PC-9 (cell line): ENCODE measurements at regions not wholly inside any gene's neighbourhood (a gene's known extent, or its start where the extent isn't known, plus 50 kb on each side); places are given as distances from the start of the nearest gene placed in this dataset.

Experiments
- BruUV-seq: library from RNA; stranded (reverse); fragments of 400-500 nt; replicated peaks from 2 replicates; lab custom pipeline; 2021; lab: Mats Ljungman, UMichigan
- CTCF ChIA-PET: fragments of 300-600 bp; sonication (Branson Sonifier 250); formaldehyde crosslinking; loops from one replicate; lab custom pipeline; 2022; ENCODE audit warnings: antibody characterized with exemption; lab: Charles Lee
- POLR2A ChIA-PET: fragments of 300-600 bp; sonication (Branson Sonifier 250); formaldehyde crosslinking; loops from one replicate; lab custom pipeline; 2022; ENCODE audit warnings: antibody characterized with exemption; ENCODE audit not compliant: unreplicated experiment; lab: Charles Lee
- DNase-seq, 2 experiments: peaks; one replicate each; pipeline versions ENCODE4 v3.0.0 to v3.0.0-alpha.2; 2015 to 2022; ENCODE audit warnings: mixed read lengths in 1 of 2
- H2AFZ ChIP-seq: fragments of 200-600 bp; sonication (generic); 2 replicates; pipeline ENCODE4 v1.8.1; 2017; ENCODE audit warnings: antibody characterized with exemption
- H3F3A ChIP-seq: fragments of 200-600 bp; sonication (generic); 2 replicates; pipeline ENCODE4 v1.8.1; 2017; ENCODE audit warnings: antibody characterized with exemption, mild to moderate bottlenecking, low read depth; ENCODE audit not compliant: insufficient read depth
- H3K27ac ChIP-seq: fragments of 200-600 bp; sonication (generic); 2 replicates; pipeline ENCODE4 v1.6.1; 2016; ENCODE audit warnings: mixed run types
- H3K27me3 ChIP-seq: fragments of 200-600 bp; sonication (generic); 2 replicates; pipeline ENCODE4 v1.6.1; 2016; ENCODE audit warnings: low read depth, mixed run types; ENCODE audit not compliant: insufficient read depth
- H3K36me3 ChIP-seq: fragments of 200-600 bp; sonication (generic); 2 replicates; pipeline ENCODE4 v1.6.1; 2016; ENCODE audit warnings: low read depth, mixed run types
- H3K4me1 ChIP-seq: fragments of 200-600 bp; sonication (generic); replicated peaks from 2 replicates; pipeline ENCODE4 v1.6.1; 2016; ENCODE audit warnings: mixed run types; ENCODE audit not compliant: insufficient read depth
- H3K4me2 ChIP-seq: fragments of 200-600 bp; sonication (generic); 2 replicates; pipeline ENCODE4 v1.6.1; 2017; ENCODE audit warnings: mixed run types
- H3K4me3 ChIP-seq: fragments of 200-600 bp; sonication (generic); 2 replicates; pipeline ENCODE4 v1.6.1; 2016; ENCODE audit warnings: mixed run types
- H3K79me2 ChIP-seq: fragments of 200-600 bp; sonication (generic); 2 replicates; pipeline ENCODE4 v1.6.1; 2017; ENCODE audit warnings: low read depth, mixed run types
- H3K9me2 ChIP-seq: fragments of 200-600 bp; sonication (generic); 2 replicates; pipeline ENCODE4 v1.8.1; 2017; ENCODE audit warnings: mild to moderate bottlenecking; ENCODE audit not compliant: insufficient read depth
- H3K9me3 ChIP-seq: fragments of 200-600 bp; sonication (generic); 2 replicates; pipeline ENCODE4 v1.8.1; 2016; ENCODE audit warnings: low read depth; ENCODE audit not compliant: insufficient read depth
- H4K20me1 ChIP-seq: fragments of 200-600 bp; sonication (generic); 2 replicates; pipeline ENCODE4 v1.8.1; 2017; ENCODE audit not compliant: insufficient read depth
- CTCF ChIP-seq: fragments of 200-600 bp; sonication (generic); conservative IDR thresholded peaks from 2 replicates; pipeline ENCODE4 v1.6.1; 2017; ENCODE audit warnings: mixed run types, antibody characterized with exemption, mild to moderate bottlenecking, moderate library complexity
- EZH2 ChIP-seq: fragments of 200-600 bp; sonication (generic); IDR thresholded peaks from 2 replicates; pipeline ENCODE4 v1.8.0; 2017; ENCODE audit warnings: antibody characterized with exemption, low read depth
- intact Hi-C: fragments of 100-400 bp; cut with micrococcal nuclease; formaldehyde crosslinking; loops from one replicate; pipeline ENCODE4 v1.10.0; 2022; ENCODE audit not compliant: unreplicated experiment

DNA sequence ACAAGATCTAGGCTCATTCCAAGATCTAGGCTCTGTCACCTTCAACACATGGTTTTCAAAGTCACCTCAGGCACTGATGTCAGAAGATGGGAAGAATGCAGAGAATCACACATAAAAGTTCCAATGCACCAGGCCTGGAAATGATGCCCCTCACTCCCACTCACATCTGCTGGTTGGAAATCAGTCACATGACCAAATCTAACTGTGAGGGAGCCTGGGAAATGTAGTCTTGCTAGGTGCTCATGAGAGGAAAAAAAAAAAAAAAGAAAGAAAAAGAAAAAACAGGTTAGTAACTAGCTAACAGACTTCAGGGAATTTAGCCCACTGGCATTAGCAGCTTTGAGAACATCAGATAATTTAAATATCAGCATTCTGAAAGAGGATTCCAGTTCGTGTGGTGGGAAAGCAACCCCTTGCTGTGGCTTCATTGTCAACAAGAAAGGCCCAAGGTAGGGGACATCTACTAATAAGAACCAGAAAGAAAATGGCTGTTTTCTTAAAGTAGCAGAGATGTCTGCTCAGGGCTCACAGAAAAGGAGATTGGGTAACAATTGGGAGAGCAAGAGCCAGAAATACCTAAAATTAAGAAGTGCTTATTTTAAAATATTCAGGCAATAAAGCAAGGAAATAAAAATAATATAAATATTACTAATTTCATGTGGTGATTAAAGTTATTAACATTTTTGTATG lies 614.3 kb downstream of the ACTL7B start:
- TF ChIP-seq CTCF (no peak), EZH2 (no peak)
- Histone ChIP-seq H3K27ac (no peak overlapping the region), H3K4me1 (no peaks in the 10 kb centered on the region), H3K27me3 (no peaks in the 10 kb centered on the region), H3K79me2 (no peaks in the 10 kb centered on the region), H4K20me1 (no peaks in the 10 kb centered on the region), H3F3A (no peaks in the 10 kb centered on the region), H3K4me2 (no peak overlapping the region), H3K9me3 (no peaks in the 10 kb centered on the region), H3K36me3 (no peaks in the 10 kb centered on the region), H2AFZ (0 out of 2 replicates have a peak overlapping the region, but pooled peaks have one; percentile 34), H3K9me2 (no peaks in the 10 kb centered on the region), H3K4me3 (no peak overlapping the region)
- DNase-seq: no peak
- no TSS peak for BruUV-seq
- intact Hi-C loops: no loop called here
- ChIA-PET POLR2A (no interaction called here), CTCF (interaction anchor here (0.5 to 0.6 kb wide), 2 partner anchors 204 to 569 kb away, joined by 3 to 6 read pairs; no protein-coding TSS in a partner anchor)

DNA sequence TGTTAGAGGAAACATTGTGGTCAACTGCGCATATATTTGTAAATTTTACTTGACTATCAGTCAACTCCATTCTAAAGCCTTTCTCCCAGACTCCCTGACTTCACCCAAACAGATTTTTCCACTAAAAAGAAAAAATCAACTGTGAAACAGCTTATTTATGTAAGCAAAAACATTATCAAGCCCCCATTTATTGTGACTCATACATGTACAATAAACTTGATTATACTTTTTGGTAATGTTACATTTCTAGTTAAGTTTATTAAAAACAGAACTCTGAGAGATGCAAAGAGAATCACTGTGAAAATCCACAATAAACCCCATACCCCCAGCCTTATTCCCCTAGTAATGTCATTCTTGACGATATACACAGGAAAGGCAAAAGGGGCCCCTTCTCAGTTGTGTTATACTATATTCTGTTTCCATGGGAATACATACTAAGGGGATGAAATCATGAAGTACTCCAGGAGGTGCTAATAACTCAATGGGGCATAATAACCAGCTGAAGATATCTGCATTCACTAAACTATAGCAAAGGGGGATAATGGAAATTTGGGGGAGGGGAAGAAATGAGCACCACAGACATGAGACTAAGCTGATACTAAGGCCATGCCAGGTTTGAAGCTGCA lies 616.0 kb downstream of the ACTL7B start:
- H3K79me2 ChIP-seq: no peaks in the 10 kb centered on the region
- no peaks in the 10 kb centered on the region for H3K9me3 ChIP-seq
- H3K4me1 ChIP-seq: no peaks in the 10 kb centered on the region
- H2AFZ ChIP-seq: no peak overlapping the region
- no peak overlapping the region for H3K4me3 ChIP-seq
- intact Hi-C loops: no loop called here
- H3K27ac ChIP-seq: no peak overlapping the region
- CTCF ChIA-PET: no interaction called here
- no peak overlapping the region for H3K4me2 ChIP-seq
- no peaks in the 10 kb centered on the region for H3K27me3 ChIP-seq
- no peaks in the 10 kb centered on the region for H4K20me1 ChIP-seq
- no peak for DNase-seq
- H3K36me3 ChIP-seq: no peaks in the 10 kb centered on the region
- TF ChIP-seq EZH2 (no peak), CTCF (no peak)
- no peaks in the 10 kb centered on the region for H3F3A ChIP-seq
- no TSS peak for BruUV-seq
- POLR2A ChIA-PET: interaction anchor here (0.6 kb wide), 1 partner anchor 332 kb away, joined by 3 read pairs; no protein-coding TSS in a partner anchor
- no peaks in the 10 kb centered on the region for H3K9me2 ChIP-seq

DNA sequence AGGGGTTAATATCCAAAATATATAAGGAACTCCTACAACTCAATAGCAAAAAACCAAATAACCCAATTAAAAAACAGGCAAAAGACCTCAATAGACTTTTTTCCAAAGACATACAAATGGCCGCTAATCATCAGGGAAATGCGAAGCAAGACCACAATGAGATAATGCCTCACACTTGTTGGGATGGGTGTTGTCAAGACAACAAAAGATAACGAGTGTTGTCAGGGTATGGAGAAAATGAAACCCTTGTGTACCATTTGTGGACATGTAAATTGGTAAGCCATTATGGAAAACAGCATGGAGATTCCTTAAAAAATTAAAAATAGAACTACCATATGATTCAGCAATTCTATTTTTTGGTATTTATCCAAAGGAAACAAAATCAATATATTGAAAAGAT lies 620.2 kb downstream of the ACTL7B start:
- POLR2A ChIA-PET: interaction anchor here (0.6 kb wide), 1 partner anchor 746 kb away, joined by 4 read pairs; the partner anchor contains the start of gene KLF4
- no peak for TF ChIP-seq CTCF
- no peaks in the 10 kb centered on the region for H3K9me3 ChIP-seq
- H3K9me2 ChIP-seq: no peaks in the 10 kb centered on the region
- H3K27me3 ChIP-seq: no peaks in the 10 kb centered on the region
- H4K20me1 ChIP-seq: no peaks in the 10 kb centered on the region
- no peak overlapping the region for H3K4me2 ChIP-seq
- no peak overlapping the region for H3K27ac ChIP-seq
- no peaks in the 10 kb centered on the region for H3F3A ChIP-seq
- no peaks in the 10 kb centered on the region for H3K79me2 ChIP-seq
- intact Hi-C loops: no loop called here
- H2AFZ ChIP-seq: no peak overlapping the region
- H3K4me1 ChIP-seq: no peaks in the 10 kb centered on the region
- CTCF ChIA-PET: no interaction called here
- no peak overlapping the region for H3K4me3 ChIP-seq
- H3K36me3 ChIP-seq: no peaks in the 10 kb centered on the region
- BruUV-seq: no TSS peak
- DNase-seq: no peak
